Activated naive CD4-positive, alpha-beta T cell treated with anti-CD3 and anti-CD28 coated beads, Interleukin-2, amount 50 U/mL, for 16 hours (primary cell): ENCODE measurements at regions not wholly inside any gene's neighbourhood (a gene's known extent, or its start where the extent isn't known, plus 50 kb on each side); places are given as distances from the start of the nearest gene placed in this dataset.

Experiments used
- DNase-seq: peaks from one replicate; pipeline ENCODE4 v3.0.0-alpha.2; 2020

DNA sequence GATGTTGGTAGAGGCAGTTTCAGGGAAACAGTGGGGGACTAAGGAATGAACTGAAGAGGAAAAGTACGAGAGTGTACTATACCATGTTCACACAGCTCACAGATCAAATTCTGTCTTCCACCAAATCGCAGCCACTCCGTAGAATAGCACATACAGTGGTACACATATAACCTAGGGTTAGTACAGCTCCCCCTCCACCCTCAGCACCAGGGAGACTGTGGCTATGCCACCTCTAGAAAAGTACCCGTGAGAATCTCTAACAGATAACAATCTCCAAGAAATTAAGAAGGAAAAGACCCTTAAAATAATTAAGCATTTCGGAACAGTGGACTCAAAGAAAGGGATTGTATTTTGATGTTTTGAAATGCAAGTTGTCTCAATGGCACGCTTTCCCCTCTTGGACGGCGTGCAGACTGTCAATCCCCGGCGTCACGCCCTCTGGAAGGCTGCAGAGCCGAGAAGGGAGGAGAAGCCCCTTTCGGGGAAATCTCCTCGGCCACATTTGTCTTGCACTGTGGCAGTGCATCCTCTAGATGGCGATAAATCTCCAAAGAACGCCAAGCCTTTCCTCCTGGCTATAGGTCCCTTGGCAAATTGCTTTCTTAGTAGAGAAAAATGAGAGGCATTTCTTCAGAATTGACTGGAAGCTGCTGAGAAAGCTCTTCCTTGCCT, 345.0 kb downstream of the REEP3 start:
- peak; percentile 38 for DNase-seq

DNA sequence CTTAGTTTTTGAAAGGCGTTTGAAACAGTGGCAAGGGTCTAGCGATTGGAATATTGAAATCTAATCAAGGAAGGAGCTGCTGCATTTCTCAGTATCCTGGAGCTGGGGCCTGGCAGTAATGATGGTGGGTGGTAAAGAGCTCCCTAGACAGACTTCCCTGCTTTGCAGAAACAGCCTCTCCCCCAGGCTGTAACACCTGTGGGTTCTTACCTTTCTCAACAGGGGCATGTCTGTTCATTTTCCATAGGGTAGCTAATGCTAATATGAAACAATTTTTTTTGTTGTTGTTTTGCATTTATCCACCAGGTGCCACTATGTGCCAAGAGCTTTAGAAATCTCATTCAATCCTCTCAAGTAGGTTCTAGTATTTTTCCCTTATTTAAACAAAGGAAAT, 345.5 kb downstream of the REEP3 start:
- DNase-seq: no peak

DNA sequence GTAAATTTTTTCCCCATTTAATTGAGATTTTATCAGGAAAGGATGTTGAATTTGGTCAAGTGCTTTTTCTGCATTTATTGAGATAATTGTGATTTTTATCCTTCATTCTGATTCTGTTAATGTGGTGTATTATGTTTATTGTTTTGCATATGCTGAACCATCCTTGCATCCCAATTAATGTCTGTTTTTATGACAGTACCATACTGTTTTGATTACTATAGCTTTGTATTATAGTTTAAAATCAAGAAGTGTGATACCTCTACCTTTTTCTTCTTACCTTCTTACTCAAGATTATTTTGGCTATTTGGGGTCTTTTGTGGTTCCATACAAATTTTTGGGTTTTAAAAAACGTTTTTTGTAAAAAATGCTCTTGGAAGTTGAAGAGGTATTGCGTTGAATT, 357.2 kb downstream of the REEP3 start:
- DNase-seq: no peak

DNA sequence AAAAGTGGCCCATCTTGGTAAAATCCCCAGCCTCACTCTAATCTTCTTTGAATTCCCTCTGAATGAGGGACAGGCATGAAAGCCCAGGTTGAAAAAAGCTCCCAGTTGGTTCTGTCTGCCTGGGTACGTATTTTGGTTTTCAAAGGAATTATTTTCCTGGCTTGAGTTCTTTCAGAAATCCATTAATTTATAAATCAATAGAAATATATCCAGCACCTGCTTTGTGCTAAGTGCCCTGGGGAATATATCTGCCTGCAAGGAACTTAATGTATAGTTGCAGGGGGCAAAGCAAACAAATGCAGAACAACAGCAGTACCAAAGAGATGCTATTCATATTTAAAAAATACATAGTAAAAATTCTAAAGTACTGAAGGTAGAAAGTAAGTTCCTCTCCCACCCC, 362.7 kb downstream of the REEP3 start:
- DNase-seq: no peak

DNA sequence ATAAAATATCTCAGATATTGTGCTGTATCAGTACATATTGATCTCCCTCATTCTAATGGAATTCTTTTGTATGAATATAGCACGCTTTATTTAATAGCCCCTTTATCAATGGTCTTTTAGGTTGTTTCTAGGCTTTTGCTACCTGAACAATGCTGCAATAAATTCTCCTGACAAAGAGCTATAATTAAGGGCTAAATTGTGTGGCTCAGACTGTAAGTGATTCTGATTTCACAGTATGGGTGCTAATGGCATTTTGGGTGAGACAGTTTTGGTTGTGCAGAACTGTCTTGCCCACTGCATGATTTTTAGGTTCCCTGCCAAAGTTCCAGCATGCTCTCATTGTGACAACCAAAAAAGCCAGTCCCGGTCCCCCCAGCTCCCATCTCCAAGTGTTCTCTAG, 363.2 kb downstream of the REEP3 start:
- no peak for DNase-seq

DNA sequence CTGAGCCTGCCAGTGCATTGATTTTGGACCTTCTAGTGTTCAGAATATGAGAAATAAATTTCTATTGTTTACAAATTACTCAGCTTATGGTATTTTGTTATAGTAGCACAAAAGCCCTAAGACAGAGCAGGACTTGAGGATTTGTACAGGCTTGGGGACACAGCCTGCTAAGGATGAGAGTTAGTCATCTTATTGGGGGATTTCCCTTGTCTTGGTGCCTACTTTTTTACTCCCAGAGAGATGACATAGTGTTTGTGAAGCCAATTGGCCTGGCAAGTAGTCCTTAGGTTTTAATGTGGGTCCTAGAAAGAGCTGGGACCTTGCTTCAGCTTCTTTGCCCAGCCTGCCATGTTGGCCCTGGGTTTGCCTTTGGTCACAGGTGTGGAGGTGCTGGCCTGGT, 364.0 kb downstream of the REEP3 start:
- DNase-seq: no peak

DNA sequence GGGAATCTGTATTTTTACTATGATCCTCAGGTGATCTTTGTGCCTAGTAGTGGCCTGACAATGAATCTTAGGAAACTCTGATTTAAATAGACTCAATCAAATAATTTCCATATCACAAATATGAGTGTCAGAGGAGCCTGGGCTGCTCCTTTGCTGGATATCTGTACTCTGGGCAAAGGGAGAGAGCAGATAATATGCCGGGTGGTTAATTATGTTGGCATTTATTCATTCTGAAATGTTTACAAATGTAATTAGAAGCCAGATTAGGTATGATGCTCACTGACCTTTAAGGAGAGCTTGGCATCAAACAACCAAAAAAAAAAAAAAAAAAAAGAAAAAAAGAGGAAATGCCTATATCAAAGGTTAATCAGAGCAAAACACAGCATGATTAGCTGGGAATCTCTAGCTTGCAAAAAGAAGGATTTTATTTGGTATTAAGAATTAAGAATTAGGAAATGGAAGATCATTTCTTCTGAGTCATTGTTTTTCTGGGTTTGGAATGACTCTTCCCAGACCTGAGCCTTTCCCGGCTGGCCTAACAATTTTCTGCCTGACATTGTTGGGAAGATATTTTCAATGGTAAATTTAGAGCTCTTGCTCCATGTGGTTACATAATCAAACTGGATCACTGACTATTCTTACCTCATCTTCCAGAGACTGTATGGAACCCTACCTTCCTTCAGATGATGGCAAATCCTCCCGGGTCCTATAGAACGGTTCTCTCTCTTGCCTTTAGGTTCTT, 365.3 kb downstream of the REEP3 start:
- no peak for DNase-seq

DNA sequence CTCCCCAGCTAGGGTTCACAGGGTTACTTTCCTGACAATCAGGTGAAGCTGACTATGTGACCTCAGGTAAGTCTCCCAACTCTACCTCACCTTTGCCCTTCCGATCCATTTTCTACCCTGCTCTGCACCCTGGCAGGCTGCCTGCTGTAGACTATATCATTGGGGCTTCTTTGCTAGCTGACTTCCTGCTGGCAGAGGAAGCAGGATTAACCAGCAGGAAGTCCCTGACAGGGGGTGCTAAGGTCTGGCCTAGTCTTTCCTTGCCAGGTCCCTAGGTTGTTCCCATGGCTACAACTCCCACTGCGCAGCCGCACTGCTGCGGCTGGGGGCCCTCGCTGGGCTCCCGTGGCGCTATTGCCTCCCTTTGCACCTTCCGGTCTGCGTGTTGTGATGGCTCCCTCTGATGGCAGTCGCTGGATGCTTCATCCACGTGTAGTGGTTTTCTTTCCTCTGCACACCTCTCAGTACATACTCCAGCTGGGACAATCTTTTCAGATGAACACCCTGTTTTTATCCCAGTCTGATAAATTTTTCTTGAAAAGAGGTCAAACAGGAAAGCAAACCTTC, 365.9 kb downstream of the REEP3 start:
- DNase-seq: no peak

DNA sequence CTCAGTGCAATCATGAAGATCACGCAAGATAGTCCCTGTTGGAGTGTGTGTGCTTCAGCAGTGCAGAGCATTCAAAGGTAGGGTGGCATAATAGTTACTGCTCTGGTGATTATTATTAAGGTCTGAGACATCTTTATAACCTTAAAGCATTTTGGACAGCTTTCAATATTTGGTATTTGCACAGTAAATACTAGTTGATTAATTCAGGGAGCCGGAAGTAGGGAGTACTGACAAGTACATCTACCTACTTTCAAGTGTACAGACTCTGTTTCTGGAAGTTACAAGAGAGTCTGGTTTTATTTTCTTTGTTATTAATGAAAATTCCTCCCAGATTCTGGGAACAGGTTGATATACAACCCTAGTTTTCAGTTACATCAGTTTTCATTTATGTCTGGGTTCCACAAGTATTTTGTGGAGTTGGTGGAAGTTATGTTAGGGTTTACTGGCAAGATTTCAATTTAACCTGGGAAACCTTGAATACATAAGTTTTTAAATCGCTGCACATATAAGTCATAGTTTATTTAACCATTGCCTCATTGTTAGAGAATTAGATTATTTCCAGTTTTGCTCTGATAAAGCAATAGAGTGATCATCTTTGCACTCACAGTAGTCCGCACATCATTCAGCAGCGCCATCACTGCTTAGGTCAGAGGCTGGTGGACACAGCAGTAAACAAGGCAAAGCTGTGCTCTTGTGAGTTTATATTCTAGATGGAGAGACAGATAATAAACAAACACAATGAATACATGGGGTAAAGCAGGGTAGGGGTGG, 366.6 kb downstream of the REEP3 start:
- no peak for DNase-seq

DNA sequence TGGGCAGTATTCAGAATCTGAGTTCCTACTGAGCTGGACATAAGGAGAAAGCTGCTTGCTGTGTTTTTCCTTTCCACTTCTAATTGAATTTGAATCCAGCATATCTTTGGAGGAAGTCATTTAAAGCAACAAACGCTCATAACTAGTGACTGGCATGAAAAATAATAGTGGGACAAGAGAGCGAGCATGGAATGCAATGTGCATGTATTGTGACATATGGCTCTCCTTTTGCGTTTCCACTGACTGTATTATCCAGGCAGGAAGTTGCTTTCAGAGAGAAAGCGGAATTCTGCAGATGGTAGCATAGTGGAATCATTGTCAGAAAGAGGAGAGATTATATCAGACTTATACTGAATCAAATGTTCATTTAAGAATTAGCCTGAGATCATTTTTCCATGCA, 368.6 kb downstream of the REEP3 start:
- no peak for DNase-seq

DNA sequence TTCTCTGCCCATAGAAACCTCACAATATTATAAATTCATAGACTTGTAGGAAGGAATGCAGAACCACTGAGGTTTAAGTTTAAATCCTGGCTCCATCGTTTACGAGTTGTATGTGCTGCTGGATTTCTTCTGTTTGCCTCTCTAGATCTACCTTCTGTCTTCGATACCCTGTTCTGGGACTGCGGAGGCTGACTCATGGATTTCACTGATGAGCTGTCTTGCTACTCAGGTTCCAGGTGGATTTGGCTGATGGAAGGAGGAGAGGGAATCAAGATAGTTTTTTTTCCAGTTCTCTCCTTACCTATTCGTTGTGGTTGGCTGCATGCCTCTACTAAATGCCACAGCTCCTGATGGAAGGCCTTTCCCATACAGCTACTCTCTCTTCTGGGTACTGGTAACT, 375.8 kb downstream of the REEP3 start:
- DNase-seq: no peak

DNA sequence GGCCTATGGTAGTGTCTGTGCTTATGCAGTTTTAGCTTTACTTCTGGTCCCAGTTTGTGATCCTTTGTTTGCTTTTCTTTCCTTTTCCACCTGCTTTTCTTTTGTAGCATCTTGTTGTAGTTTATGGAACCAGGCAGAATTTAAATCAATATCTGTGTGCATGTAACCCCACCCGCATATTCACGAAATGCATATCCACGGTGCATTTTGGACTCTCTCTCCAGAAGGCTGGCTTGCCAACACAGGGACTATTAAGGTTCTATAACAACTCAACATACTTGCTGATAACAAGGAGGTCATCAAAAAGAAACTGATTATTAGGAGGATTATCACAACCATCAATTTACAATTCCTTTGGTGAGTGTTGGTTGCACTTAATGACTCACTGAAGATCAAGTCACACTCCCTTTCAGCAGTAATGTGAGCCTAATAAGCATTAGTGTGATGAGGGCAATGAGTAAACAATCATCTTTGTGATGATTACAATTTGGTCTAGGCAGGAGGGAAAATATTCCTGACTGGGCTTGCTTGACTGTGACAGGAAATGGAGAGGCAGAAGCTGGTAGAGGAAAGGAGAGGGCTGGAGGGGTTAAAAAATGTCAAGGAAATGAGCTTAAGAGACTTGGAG, 378.6 kb downstream of the REEP3 start:
- no peak for DNase-seq

DNA sequence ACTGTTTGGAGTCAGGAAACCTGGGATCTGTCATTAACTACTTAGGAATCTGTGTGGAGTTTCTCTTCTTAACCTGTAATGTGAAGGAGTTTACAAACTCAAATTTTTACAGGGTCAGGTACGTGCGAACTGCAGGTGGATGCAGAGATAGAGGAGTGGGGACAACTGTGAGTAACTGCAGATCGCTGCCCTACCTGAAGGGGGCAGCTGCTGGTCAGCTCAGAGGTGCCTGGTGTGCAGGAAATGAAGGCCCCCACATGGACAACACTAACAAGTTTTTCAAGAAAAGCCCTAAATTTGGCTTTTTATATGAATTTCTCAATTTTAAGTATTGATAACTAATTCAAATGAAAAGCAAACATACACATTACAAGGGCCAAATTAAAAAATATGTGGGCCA, 380.0 kb downstream of the REEP3 start:
- no peak for DNase-seq

DNA sequence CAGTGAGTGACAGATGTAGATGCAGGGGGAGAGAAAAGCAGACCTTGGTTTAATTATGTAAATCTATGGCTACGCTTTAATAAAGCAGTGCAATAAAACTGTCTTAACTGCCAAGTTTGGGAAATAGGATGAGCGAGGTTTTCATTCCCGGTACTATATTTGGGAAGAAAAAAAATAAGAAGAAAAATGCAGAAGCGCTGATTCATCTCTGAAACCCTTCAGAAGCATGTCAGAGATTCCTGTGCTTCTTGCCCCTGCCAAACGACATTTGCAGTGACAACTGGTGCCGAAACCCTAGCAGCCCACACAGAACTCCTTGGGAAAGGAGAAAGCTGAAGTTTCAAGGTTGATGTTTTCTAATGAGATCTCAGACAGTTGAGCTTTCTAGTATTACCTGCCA, 380.7 kb downstream of the REEP3 start:
- no peak for DNase-seq

DNA sequence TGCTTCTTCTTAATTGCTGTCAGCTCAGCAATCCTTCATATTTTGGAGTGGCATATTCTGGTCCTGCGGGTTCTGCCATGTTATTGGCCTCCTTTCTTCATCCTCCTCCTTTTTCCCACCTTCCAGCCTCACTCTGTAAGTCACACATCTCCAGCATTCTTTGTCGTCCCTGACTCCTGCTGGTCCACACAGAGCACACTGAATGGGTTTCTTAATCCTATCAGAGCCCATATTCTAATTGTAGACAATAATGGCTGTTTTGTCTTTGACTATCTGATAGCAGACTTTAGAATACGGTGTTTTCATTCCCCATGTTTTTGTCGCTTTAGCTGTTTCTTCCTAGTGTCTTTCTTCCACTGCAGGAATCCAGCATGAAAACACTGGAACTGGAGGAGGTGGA, 389.6 kb downstream of the REEP3 start:
- no peak for DNase-seq

DNA sequence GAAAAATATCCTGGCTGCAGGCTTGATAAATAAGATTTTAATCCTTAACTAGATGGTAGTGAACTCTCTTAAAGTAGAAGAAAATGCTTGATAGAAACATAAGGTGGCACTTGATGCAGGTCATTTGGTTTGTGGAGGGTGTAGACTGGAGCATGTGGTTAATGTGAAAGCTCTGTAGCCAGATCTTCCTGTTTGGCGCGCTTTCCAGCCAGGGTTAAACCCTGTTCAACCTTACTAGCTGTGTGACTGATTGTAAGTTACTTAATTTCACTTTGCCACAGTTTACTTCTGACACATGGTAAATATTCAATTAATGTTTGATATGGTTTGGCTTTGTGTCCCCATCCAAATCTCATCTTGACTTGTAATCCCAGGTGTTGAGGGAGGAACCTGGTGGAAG, 394.0 kb downstream of the REEP3 start:
- no peak for DNase-seq

DNA sequence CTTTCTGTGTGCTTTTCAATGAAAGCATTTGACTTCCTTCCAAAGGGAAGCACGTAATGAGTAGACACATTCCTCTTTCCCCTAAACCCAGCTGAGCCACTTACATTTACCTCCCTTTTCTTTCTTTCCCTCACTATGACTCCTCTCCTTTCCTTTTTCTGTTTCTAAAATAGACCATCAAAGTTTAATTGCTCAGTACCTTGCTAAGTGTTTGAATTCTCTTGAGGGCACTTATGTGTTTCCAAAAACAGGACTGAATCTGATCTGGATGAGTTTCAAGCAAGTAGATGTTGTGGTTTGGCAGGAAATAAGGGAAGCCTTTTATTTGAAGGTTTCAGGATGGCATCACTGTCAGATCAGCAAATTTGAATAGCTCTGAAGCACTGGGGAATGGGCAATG, 396.2 kb downstream of the REEP3 start:
- DNase-seq: no peak

DNA sequence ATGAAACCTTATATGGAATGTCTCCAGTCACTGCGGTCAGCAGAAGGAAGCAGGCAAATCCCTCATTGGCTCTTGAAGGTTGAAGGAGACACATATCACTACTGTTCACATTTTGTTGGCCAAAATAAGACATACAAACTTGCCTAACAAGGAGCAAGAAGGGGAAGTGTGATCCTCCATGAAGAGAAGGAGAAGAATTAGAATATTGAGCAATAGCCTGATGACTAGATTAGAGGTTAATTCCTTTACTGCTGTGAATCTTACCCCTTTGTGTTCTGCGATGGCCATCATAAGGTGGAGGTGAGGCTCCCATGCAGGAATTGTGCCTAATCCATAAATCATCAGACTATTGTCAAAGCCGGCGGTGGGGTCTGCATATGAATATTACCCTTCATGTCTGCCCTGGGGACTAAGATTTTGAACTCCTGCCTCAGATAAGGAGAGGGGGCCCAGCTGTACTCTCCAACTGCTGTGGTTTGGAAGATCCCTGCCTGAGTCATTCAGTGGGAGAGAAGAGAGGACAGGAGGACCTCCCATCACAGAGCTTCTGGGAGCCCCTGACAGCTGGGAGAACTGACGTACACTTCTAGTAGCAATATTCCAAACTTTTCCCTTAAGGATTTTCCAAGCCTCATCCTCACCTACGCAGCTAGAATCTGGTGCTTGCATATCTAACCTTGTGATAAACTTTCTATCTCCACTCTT, 398.5 kb downstream of the REEP3 start:
- no peak for DNase-seq

DNA sequence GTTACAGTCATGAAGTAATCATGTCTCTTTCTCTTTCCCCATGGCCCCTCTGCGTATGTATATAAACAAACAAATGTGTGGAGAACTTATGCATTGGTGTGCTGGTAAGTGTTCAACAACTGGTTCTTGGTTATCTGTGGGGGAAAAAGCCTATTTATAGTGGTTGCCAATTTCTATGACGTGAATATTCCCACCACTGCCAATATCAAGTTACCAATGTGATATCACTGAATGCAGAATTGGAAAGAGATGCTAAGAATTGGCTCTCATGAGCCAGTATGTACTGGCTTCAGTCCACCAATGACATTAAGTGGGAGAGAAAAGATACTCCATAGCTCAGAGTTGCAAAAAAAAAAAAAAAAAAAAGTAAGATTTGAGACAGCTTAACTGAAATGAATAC, 399.7 kb downstream of the REEP3 start:
- no peak for DNase-seq

DNA sequence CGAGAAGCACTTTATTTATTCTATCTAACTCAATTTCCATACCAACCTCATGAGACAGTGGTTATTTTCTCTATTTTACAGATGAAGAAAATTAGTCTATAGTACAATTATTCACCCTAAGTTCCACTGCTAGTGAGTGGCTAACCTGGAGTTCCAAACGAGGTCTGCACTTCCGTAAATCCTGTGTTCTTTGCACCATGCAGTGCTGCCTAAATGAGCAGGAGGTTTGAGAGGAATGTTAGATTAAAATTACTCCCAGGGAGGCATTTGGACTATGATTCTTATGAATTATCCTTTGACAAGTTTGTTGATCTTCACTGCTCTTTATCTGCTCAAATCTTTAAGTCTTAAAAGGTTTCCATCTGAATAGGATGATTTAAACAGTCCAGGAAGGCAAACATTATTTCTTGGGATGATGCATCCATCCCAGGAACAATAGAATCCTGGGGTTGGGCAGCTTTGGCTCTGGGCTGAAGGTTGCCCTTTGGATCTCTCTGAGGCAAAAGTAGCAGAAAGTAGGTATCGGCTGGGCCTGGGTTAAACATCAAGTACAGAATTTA, 400.8 kb downstream of the REEP3 start:
- no peak for DNase-seq

DNA sequence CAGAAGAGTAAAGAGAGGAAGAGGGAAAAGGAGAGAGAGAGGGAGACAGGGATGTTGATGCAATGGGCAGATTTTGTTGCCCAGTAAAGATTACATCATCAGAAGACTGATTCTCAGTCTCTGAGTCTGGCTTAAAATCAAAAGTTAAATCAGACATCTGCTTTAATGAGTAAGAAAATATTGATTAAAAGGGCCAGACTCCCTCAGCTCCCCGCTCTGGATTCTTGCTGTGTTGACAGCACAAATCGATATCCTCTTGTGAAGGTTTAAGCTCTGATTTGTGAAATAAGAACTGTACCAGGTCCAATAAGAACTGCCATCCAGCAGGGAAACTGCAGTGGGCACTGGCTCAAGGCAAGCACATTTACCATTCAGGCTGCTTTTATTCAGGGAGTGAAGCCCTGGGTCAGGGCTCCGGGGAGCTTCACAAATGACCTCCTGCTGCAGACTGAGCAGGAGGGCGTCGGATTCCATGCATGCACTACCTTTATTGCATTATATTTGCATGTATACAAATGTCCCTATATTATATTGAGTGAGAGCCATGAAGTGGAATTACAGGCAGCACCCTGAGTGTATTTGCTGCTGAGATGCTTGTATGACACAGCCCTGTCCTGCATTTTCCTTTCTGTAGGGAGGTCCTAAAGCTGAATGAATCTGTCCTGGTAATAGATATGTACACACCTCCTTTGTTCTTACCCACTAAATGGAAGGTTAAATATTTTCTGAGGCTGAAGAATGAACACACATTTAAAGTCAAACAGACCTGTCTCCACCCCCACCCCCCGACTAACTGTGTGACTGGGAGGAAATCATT, 401.5 kb downstream of the REEP3 start:
- DNase-seq: no peak
